ENCODE measurements at regions not wholly inside any gene's neighbourhood (a gene's known extent, or its start where the extent isn't known, plus 50 kb on each side); places are given as distances from the start of the nearest gene placed in this dataset.

DNA sequence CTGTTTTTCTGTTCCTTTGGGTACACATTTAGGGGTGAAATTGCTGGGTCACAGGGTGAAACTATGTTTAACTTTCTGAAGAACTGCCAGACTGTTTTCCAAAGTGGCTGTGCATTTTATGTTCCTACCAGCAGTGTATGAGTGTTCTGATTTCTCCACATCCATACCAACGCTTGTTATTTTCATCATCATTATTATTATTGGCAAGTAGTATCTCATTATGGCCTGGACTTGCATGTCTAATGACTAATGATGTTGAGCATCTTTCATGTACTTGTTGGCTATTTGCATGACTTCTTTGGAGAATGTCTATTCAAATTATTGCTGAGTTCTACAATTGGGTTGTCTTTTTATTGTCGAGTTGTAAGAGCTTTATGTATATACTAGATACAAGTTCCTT, 321.8 kb upstream of the HTR2A start:
- H3K36me3 ChIP-seq = no peaks in the 10 kb centered on the region
- no peak for DNase-seq
- H3K27me3 ChIP-seq (ENCODE audit: insufficient read depth, low read depth, severe bottlenecking) = no peaks in the 10 kb centered on the region
- no peak overlapping the region for H3K27ac ChIP-seq
- TF ChIP-seq, protein P1, sequence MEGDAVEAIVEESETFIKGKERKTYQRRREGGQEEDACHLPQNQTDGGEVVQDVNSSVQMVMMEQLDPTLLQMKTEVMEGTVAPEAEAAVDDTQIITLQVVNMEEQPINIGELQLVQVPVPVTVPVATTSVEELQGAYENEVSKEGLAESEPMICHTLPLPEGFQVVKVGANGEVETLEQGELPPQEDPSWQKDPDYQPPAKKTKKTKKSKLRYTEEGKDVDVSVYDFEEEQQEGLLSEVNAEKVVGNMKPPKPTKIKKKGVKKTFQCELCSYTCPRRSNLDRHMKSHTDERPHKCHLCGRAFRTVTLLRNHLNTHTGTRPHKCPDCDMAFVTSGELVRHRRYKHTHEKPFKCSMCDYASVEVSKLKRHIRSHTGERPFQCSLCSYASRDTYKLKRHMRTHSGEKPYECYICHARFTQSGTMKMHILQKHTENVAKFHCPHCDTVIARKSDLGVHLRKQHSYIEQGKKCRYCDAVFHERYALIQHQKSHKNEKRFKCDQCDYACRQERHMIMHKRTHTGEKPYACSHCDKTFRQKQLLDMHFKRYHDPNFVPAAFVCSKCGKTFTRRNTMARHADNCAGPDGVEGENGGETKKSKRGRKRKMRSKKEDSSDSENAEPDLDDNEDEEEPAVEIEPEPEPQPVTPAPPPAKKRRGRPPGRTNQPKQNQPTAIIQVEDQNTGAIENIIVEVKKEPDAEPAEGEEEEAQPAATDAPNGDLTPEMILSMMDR (IDR thresholded peaks at IDR 0.05; ENCODE audit: low read depth, low read length) = no peak
- H3K9me3 ChIP-seq (ENCODE audit: severe bottlenecking) = no peaks in the 10 kb centered on the region
- H3K4me3 ChIP-seq (ENCODE audit: low read depth, low read length) = no peak overlapping the region

DNA sequence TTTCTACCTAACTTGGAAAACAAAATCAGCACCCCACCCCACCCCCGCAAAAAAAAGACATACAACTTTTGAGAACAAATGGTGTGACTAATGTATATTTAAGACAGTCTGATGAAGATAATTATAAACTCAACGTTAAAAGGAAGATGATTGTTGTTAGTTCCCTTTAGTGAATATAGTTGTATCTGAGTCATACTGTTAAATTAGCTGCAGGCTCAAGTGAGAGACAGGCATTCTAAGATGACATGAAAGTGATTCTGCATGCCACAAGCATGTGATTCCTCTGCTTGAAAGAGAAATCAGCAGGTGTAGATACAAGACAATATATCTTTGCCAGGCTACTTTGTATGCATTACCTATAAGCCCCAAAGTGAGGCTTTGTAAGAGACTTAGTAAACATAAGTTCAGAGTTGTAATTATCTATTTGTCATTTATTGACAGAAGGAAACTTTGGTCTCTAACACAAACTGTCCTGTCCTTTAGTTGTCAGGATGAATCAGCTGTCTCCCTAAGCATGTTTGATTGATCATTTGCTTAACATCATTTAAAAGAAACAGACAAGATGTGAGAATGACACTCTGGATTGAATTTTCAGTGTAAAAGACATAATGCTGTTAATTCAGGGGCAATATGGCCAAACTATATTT, 319.4 kb upstream of the HTR2A start:
- Histone ChIP-seq H3K9me3 (ENCODE audit: severe bottlenecking) (no peaks in the 10 kb centered on the region), H3K27me3 (ENCODE audit: insufficient read depth, low read depth, severe bottlenecking) (no peaks in the 10 kb centered on the region), H3K4me3 (ENCODE audit: low read depth, low read length) (no peak overlapping the region), H3K36me3 (no peaks in the 10 kb centered on the region), H3K27ac (no peak overlapping the region)
- TF ChIP-seq, protein P1 (IDR thresholded peaks at IDR 0.05; ENCODE audit: low read depth, low read length) = no peak
- no peak for DNase-seq

DNA sequence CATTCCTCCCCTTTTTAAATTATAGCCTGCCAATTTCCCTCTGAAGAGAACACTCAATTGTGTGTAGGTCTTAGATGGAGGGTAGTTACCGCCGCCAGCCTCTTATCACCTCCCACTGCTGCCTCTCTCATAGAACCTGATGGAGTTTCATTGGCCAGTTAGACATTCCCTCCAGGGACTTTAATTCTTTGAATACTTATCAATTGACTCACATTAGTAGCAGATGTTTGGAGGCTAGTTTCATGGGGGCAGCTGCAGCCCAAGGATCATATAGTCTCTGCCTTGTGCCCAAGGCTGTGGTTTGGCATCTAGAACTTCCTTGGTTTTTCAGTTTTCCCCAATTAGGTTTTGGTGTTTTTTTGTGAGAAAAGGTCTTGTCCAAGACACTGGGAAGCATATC, 318.9 kb upstream of the HTR2A start:
- H3K36me3 ChIP-seq = no peaks in the 10 kb centered on the region
- no peak for DNase-seq
- no peaks in the 10 kb centered on the region for H3K9me3 ChIP-seq (ENCODE audit: severe bottlenecking)
- TF ChIP-seq, protein P1 (IDR thresholded peaks at IDR 0.05; ENCODE audit: low read depth, low read length) = no peak
- H3K27me3 ChIP-seq (ENCODE audit: insufficient read depth, low read depth, severe bottlenecking) = no peaks in the 10 kb centered on the region
- no peak overlapping the region for H3K27ac ChIP-seq
- H3K4me3 ChIP-seq (ENCODE audit: low read depth, low read length) = no peak overlapping the region

DNA sequence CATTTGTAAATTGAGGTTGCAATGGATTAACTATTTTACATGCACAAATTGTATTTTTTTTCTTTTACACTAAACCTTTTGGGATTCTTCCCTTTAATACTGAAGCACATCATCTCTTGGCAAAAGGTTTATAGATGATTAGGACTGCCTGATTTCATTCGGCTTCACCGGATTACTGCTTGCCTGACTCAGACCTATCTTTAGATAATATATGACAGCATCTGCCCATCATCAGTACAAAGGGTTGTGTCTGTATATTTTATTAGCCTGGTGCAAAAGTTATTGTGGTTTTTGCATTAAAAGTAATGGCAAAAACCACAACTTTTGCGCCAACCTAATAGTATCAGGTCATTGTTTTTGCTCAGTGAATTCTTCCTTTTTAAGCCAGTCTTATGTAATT, 316.2 kb upstream of the HTR2A start:
- Histone ChIP-seq H3K4me3 (ENCODE audit: low read depth, low read length) (no peak overlapping the region), H3K27me3 (ENCODE audit: insufficient read depth, low read depth, severe bottlenecking) (no peaks in the 10 kb centered on the region), H3K27ac (no peak overlapping the region), H3K9me3 (ENCODE audit: severe bottlenecking) (no peaks in the 10 kb centered on the region), H3K36me3 (no peaks in the 10 kb centered on the region)
- DNase-seq = no peak
- TF ChIP-seq, protein P1 (IDR thresholded peaks at IDR 0.05; ENCODE audit: low read depth, low read length) = no peak

DNA sequence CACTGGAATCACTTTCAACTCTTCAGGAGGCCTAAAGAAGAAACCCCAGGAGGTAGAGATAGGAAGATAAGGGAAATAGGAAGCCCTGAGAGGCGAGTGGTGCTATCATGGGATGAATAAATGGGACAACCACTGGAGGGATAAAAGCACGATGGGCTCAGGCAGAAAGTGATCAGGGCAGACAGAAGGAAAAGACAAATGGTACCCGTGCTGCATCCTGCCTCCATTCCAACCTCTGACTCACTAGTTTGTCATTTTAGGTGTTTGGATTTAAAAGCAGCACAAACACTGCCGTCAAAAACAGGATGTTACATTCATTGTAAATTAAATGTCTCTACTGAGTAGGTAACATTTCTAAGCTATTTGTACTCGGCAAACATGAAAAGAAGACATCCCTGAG, 314.3 kb upstream of the HTR2A start:
- Histone ChIP-seq H3K36me3 (no peaks in the 10 kb centered on the region), H3K4me3 (ENCODE audit: low read depth, low read length) (no peak overlapping the region), H3K9me3 (ENCODE audit: severe bottlenecking) (no peaks in the 10 kb centered on the region), H3K27ac (no peak overlapping the region), H3K27me3 (ENCODE audit: insufficient read depth, low read depth, severe bottlenecking) (no peaks in the 10 kb centered on the region)
- TF ChIP-seq, protein P1 (IDR thresholded peaks at IDR 0.05; ENCODE audit: low read depth, low read length) = no peak
- DNase-seq = no peak

DNA sequence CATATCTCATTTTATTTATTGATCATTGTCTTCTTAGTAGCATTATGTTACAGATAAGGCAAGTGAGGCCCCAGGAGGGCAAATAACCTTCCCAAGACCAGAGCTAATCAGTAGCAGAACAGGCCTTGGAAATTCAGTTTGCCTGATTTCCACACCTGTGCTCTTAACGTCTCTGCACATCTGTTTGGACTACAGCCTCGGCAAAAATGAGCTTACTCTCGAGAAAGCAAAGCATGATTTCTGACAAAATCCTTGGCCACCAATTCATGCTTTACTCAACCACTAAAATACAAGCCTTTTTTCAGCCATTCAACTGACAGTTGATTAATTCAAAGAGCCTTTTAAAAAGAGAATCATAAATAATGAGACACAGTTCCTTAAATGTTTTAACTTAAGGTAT, 309.3 kb upstream of the HTR2A start:
- TF ChIP-seq, protein P1 (IDR thresholded peaks at IDR 0.05; ENCODE audit: low read depth, low read length) = no peak
- DNase-seq = no peak
- H3K36me3 ChIP-seq = no peaks in the 10 kb centered on the region
- no peak overlapping the region for H3K4me3 ChIP-seq (ENCODE audit: low read depth, low read length)
- no peaks in the 10 kb centered on the region for H3K9me3 ChIP-seq (ENCODE audit: severe bottlenecking)
- H3K27ac ChIP-seq = no peak overlapping the region
- no peaks in the 10 kb centered on the region for H3K27me3 ChIP-seq (ENCODE audit: insufficient read depth, low read depth, severe bottlenecking)

Data from WERI-Rb-1 (cell line).